ENCODE measurements at regions not wholly inside any gene's neighbourhood (a gene's known extent, or its start where the extent isn't known, plus 50 kb on each side); places are given as distances from the start of the nearest gene placed in this dataset.

DNA sequence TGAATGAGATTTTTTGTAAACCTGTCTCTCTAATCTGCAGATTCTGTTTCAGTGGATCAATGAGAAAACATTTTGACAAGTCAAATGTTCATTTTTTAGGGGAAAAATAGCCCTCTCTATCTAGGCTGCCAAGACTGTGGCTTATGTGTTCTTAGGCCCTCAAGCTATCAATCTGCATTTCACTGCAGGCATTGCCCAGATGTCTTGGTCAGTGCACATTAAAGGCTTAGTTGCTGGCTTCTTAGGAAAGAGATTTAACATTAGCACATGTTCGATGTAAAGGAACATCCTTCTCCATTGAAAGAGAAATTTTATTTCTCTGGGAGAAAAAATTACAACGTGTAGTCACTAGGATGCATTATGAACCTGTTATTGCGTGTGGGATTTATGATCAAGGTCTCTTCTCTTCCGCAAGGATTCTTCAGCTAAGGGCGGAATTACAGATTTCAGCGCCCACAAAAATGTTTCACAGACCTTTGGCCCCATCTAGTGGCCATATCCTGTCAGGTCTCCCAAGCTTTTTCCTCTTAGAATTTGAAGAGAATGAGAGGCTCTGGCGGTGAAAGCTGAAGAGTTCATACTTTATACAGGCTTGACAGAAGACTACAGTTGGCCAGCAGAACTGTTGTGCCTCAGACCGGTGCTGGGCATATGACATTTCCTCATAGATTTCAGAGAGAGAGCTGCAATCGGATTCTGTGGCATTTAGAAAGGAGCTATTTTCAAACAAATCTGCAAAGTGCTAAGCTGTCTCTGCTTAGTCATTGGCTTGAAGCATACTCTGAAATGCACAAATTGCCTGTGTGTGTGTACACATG, 144.6 kb upstream of the NOCT start:
- Histone ChIP-seq H3K27me3 (ENCODE audit: control insufficient read depth, extremely low read depth, insufficient read depth, low read length) (no peaks in the 10 kb centered on the region), H3K9me3 (ENCODE audit: control insufficient read depth, low read depth, low read length) (no peaks in the 10 kb centered on the region), H3K9ac (ENCODE audit: control insufficient read depth, extremely low read depth, insufficient read depth, low read length) (no peak overlapping the region), H3K4me2 (ENCODE audit: control insufficient read depth, extremely low read depth, insufficient read depth, low read depth, low read length) (no peak overlapping the region), H3K36me3 (ENCODE audit: control insufficient read depth in 2 of 2, extremely low read depth in 1 of 2, insufficient read depth in 2 of 2, low read length in 2 of 2) (no peaks in the 10 kb centered on the region), H3K9me1 (ENCODE audit: control insufficient read depth, extremely low read depth, insufficient read depth, low read length) (no peaks in the 10 kb centered on the region), H4K20me1 (ENCODE audit: control insufficient read depth, extremely low read depth, insufficient read depth, low read length) (no peaks in the 10 kb centered on the region), H3K4me1 (ENCODE audit: control insufficient read depth, extremely low read depth, insufficient read depth, low read length) (peaks cover 6% of the 10 kb centered on the region), H2AFZ (ENCODE audit: control insufficient read depth, low read length) (no peak overlapping the region), H3K4me3 (ENCODE audit: control insufficient read depth in 2 of 3, extremely low read depth in 1 of 3, insufficient read depth in 2 of 3, low read depth in 1 of 3, low read length in 3 of 3) (no peak overlapping the region), H3K79me2 (ENCODE audit: control insufficient read depth, insufficient read depth, low read length) (no peaks in the 10 kb centered on the region), H3K27ac (ENCODE audit: control insufficient read depth, insufficient read depth, low read length) (no peak overlapping the region)
- dilution Hi-C loops (cut with MboI; ENCODE audit: extremely low pct_ligation_motif_present, low sequenced_read_pairs): no loop called here
- FAIRE-seq: peak; percentile 93
- no peak for TF ChIP-seq EZH2 (IDR thresholded peaks at IDR 0.05; ENCODE audit: low read length)
- TF ChIP-seq, protein P1, sequence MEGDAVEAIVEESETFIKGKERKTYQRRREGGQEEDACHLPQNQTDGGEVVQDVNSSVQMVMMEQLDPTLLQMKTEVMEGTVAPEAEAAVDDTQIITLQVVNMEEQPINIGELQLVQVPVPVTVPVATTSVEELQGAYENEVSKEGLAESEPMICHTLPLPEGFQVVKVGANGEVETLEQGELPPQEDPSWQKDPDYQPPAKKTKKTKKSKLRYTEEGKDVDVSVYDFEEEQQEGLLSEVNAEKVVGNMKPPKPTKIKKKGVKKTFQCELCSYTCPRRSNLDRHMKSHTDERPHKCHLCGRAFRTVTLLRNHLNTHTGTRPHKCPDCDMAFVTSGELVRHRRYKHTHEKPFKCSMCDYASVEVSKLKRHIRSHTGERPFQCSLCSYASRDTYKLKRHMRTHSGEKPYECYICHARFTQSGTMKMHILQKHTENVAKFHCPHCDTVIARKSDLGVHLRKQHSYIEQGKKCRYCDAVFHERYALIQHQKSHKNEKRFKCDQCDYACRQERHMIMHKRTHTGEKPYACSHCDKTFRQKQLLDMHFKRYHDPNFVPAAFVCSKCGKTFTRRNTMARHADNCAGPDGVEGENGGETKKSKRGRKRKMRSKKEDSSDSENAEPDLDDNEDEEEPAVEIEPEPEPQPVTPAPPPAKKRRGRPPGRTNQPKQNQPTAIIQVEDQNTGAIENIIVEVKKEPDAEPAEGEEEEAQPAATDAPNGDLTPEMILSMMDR (optimal IDR thresholded peaks at IDR 0.05 in 1 of 3, IDR thresholded peaks at IDR 0.05 in 1 of 3, conservative IDR thresholded peaks at IDR 0.05 in 1 of 3; ENCODE audit: extremely low read depth in 1 of 3, insufficient read depth in 2 of 3, low read length in 3 of 3): peak; percentile 60 to 78 (median 67)
- no peak for DNase-seq (ENCODE audit: low read depth, low spot score)

GRCh38 chr4:138869631-138870030, 145.9 kb upstream of the NOCT start:
- no peak for FAIRE-seq
- H2AFZ ChIP-seq (ENCODE audit: control insufficient read depth, low read length): no peak overlapping the region
- TF ChIP-seq EZH2 (IDR thresholded peaks at IDR 0.05; ENCODE audit: low read length): no peak
- TF ChIP-seq, protein P1 (optimal IDR thresholded peaks at IDR 0.05 in 1 of 3, IDR thresholded peaks at IDR 0.05 in 1 of 3, conservative IDR thresholded peaks at IDR 0.05 in 1 of 3; ENCODE audit: extremely low read depth in 1 of 3, insufficient read depth in 2 of 3, low read length in 3 of 3): no peak
- H3K4me1 ChIP-seq (ENCODE audit: control insufficient read depth, extremely low read depth, insufficient read depth, low read length): no peaks in the 10 kb centered on the region
- no peak overlapping the region for H3K27ac ChIP-seq (ENCODE audit: control insufficient read depth, insufficient read depth, low read length)
- no peaks in the 10 kb centered on the region for H3K9me1 ChIP-seq (ENCODE audit: control insufficient read depth, extremely low read depth, insufficient read depth, low read length)
- H3K36me3 ChIP-seq (ENCODE audit: control insufficient read depth in 2 of 2, extremely low read depth in 1 of 2, insufficient read depth in 2 of 2, low read length in 2 of 2): no peaks in the 10 kb centered on the region
- no peak overlapping the region for H3K4me2 ChIP-seq (ENCODE audit: control insufficient read depth, extremely low read depth, insufficient read depth, low read depth, low read length)
- H3K9me3 ChIP-seq (ENCODE audit: control insufficient read depth, low read depth, low read length): no peaks in the 10 kb centered on the region
- dilution Hi-C loops (cut with MboI; ENCODE audit: extremely low pct_ligation_motif_present, low sequenced_read_pairs): no loop called here
- no peak for DNase-seq (ENCODE audit: low read depth, low spot score)
- no peaks in the 10 kb centered on the region for H3K79me2 ChIP-seq (ENCODE audit: control insufficient read depth, insufficient read depth, low read length)
- peaks cover 3% of the 10 kb centered on the region for H3K27me3 ChIP-seq (ENCODE audit: control insufficient read depth, extremely low read depth, insufficient read depth, low read length)
- H3K4me3 ChIP-seq (ENCODE audit: control insufficient read depth in 2 of 3, extremely low read depth in 1 of 3, insufficient read depth in 2 of 3, low read depth in 1 of 3, low read length in 3 of 3): no peak overlapping the region
- no peaks in the 10 kb centered on the region for H4K20me1 ChIP-seq (ENCODE audit: control insufficient read depth, extremely low read depth, insufficient read depth, low read length)
- H3K9ac ChIP-seq (ENCODE audit: control insufficient read depth, extremely low read depth, insufficient read depth, low read length): no peak overlapping the region
